ENCODE measurements at regions not wholly inside any gene's neighbourhood (a gene's known extent, or its start where the extent isn't known, plus 50 kb on each side); places are given as distances from the start of the nearest gene placed in this dataset.

DNA sequence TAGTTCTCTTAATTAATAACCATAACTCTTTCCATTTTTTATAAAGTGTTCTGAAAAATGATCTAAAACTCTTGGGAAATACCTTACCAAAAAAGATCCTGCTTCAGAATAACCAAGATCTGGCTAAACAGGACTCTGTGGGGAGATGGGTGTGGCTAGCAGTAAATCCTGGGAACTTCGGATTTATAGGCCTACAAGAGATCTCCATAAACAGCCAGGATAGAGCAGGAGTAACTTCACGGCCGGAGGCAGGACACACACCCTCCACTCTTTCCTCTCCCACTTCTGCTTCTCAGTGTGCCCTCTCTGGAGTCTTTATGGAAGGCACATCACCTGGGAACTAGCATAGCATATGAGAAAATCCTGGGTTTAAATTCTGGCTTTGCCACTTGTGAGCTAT lies 309.4 kb upstream of the SOX2 start:
- H4K5ac ChIP-seq (ENCODE audit: insufficient read length, low read depth, low read length) = no peak overlapping the region
- no peak overlapping the region for H3K18ac ChIP-seq (ENCODE audit: extremely low read depth, low read length)
- ChIA-PET POLR2A (ENCODE audit: partially characterized antibody) (no interaction called here), CTCF (ENCODE audit: partially characterized antibody) (interaction anchor here (0.6 kb wide), 1 partner anchor 1407 kb away, joined by 3 read pairs; no protein-coding TSS in a partner anchor)
- H3K27me3 ChIP-seq (replicated peaks in 1 of 4; ENCODE audit: control insufficient read depth in 3 of 4, extremely low read depth in 1 of 4, insufficient read depth in 3 of 4, low read length in 3 of 4) = no peaks in the 10 kb centered on the region
- H2AFZ ChIP-seq (ENCODE audit: low read length) = no peak overlapping the region
- TF ChIP-seq JUN (IDR thresholded peaks at IDR 0.05; ENCODE audit: low read depth, low read length) (no peak), RAD21 (IDR thresholded peaks at IDR 0.05 in 1 of 2, conservative IDR thresholded peaks at IDR 0.05 in 1 of 2; ENCODE audit: low read depth in 2 of 2, low read length in 2 of 2) (no peak), RXRA (IDR thresholded peaks at IDR 0.05; ENCODE audit: insufficient read depth, low read depth, low read length) (no peak), KDM5A (IDR thresholded peaks at IDR 0.05; ENCODE audit: low read length) (no peak), YY1 (IDR thresholded peaks at IDR 0.05; ENCODE audit: low read depth, low read length) (no peak), ZNF274 (IDR thresholded peaks at IDR 0.05; ENCODE audit: borderline replicate concordance, extremely low read depth, low read length) (no peak), MAFK (IDR thresholded peaks at IDR 0.05; ENCODE audit: low read depth, low read length) (no peak), SUZ12 (IDR thresholded peaks at IDR 0.05; ENCODE audit: low read length) (no peak), SRF (IDR thresholded peaks at IDR 0.05; ENCODE audit: low read depth, low read length) (no peak), POU5F1 (IDR thresholded peaks at IDR 0.05; ENCODE audit: low read depth, low read length) (no peak), BACH1 (IDR thresholded peaks at IDR 0.05; ENCODE audit: low read length) (no peak), TAF1 (IDR thresholded peaks at IDR 0.05; ENCODE audit: low read depth, low read length) (no peak), SP1 (IDR thresholded peaks at IDR 0.05; ENCODE audit: low read depth, low read length) (no peak), EGR1 (IDR thresholded peaks at IDR 0.05; ENCODE audit: borderline replicate concordance, low read depth, low read length) (no peak)
- H2BK120ac ChIP-seq (replicated peaks; ENCODE audit: low read depth, low read length) = no peak overlapping the region
- H3K4me1 ChIP-seq (replicated peaks in 1 of 4; ENCODE audit: control insufficient read depth in 3 of 4, insufficient read depth in 4 of 4, low read length in 3 of 4) = no peaks in the 10 kb centered on the region
- H3K79me1 ChIP-seq (ENCODE audit: low read depth, low read length) = no peaks in the 10 kb centered on the region
- no peak overlapping the region for H3K56ac ChIP-seq (replicated peaks; ENCODE audit: insufficient read length, low read depth, low read length)
- 90% methylated on average over 3 of the region's 3 CpGs; no CpG with 5 or more reads in 1 of the 2 experiments for WGBS, 2 experiments (ENCODE audit: extremely low coverage in 1 of 2, insufficient coverage in 1 of 2, insufficient read length in 1 of 2, insufficient replicate concordance in 2 of 2, low coverage in 1 of 2, low lambda C conversion rate in 2 of 2, missing lambda C conversion rate in 1 of 2)
- no peak overlapping the region for H2AK5ac ChIP-seq (ENCODE audit: low read depth, low read length)
- H3K23ac ChIP-seq (ENCODE audit: insufficient read length) = no peak overlapping the region
- no peak overlapping the region for H2BK20ac ChIP-seq (ENCODE audit: low read length)
- DNase-seq (ENCODE audit: low read depth in 1 of 2, low spot score in 2 of 2) (no peak), FAIRE-seq (no peak)
- H2BK12ac ChIP-seq (ENCODE audit: low read depth, low read length) = no peak overlapping the region
- H3K9me3 ChIP-seq (ENCODE audit: insufficient read depth in 2 of 2, low read depth in 1 of 2, low read length in 1 of 2) = no peaks in the 10 kb centered on the region
- no peak overlapping the region for H3K9ac ChIP-seq (replicated peaks in 1 of 4; ENCODE audit: extremely low read depth in 1 of 4, low read depth in 3 of 4, low read length in 3 of 4)
- H4K20me1 ChIP-seq (replicated peaks in 1 of 2; ENCODE audit: control insufficient read depth in 1 of 2, insufficient read depth in 2 of 2, low read length in 2 of 2) = no peaks in the 10 kb centered on the region
- no peak overlapping the region for H3K4me3 ChIP-seq (ENCODE audit: extremely low read depth in 1 of 4, insufficient read depth in 2 of 4, low read depth in 3 of 4, low read length in 4 of 4)
- H3K36me3 ChIP-seq (ENCODE audit: control insufficient read depth in 2 of 4, insufficient read depth in 4 of 4, low read length in 3 of 4) = no peaks in the 10 kb centered on the region
- H3K4ac ChIP-seq (replicated peaks; ENCODE audit: insufficient read length, low read depth, low read length) = no peak overlapping the region
- no peak overlapping the region for H3K14ac ChIP-seq (ENCODE audit: insufficient read length)
- H3K23me2 ChIP-seq (ENCODE audit: low read depth, low read length) = no peaks in the 10 kb centered on the region
- no peak overlapping the region for H4K91ac ChIP-seq (replicated peaks; ENCODE audit: insufficient read length, low read length)
- H2BK15ac ChIP-seq (ENCODE audit: low read length) = no peak overlapping the region
- no peaks in the 10 kb centered on the region for H3K79me2 ChIP-seq (ENCODE audit: control insufficient read depth in 1 of 2, insufficient read depth in 2 of 2, low read length in 2 of 2)
- H2BK5ac ChIP-seq (ENCODE audit: low read depth, low read length) = no peak overlapping the region
- no peak overlapping the region for H4K8ac ChIP-seq (ENCODE audit: extremely low read depth, insufficient read depth, low read length)
- H3K4me2 ChIP-seq (ENCODE audit: insufficient read depth in 1 of 2, low read depth in 2 of 2, low read length in 2 of 2) = no peak overlapping the region
- H3K27ac ChIP-seq (ENCODE audit: low read depth, low read length) = no peak overlapping the region
